Keratinocyte (primary cell): ENCODE measurements at regions not wholly inside any gene's neighbourhood (a gene's known extent, or its start where the extent isn't known, plus 50 kb on each side); places are given as distances from the start of the nearest gene placed in this dataset.

ENCODE experiments used
- DNase-seq: peaks from one replicate; pipeline ENCODE4 v3.0.0-alpha.2; 2011; ENCODE audit warnings: low read depth, missing footprints, low spot score
- FAIRE-seq: peaks from 2 replicates; lab custom pipeline; 2011; peaks lifted over from hg19 to GRCh38; lab: Jason Lieb, UNC
- H2AFZ ChIP-seq: 2 replicates; pipeline ENCODE4 v1.6.0; 2012; ENCODE audit warnings: low read length, control low read depth, inconsistent platforms; ENCODE audit not compliant: control insufficient read depth
- H3K27ac ChIP-seq: 2 replicates; pipeline ENCODE4 v1.5.1; 2011; ENCODE audit warnings: low read length; ENCODE audit not compliant: control insufficient read depth, insufficient read depth
- H3K27me3 ChIP-seq: 3 replicates; pipeline ENCODE4 v1.6.0; 2011; ENCODE audit warnings: low read length; ENCODE audit not compliant: control insufficient read depth, insufficient read depth; ENCODE audit errors: extremely low read depth
- H3K36me3 ChIP-seq, 2 experiments: 2 replicates in 1 of 2; 3 replicates in 1 of 2; pipeline ENCODE4 v1.5.1; 2011; ENCODE audit warnings: low read length in 2 of 2, mild to moderate bottlenecking in 1 of 2; ENCODE audit not compliant: control insufficient read depth in 2 of 2, insufficient read depth in 2 of 2; ENCODE audit errors: extremely low read depth in 1 of 2
- H3K4me1 ChIP-seq: 3 replicates; pipeline ENCODE4 v1.5.1; 2011; ENCODE audit warnings: low read length; ENCODE audit not compliant: control insufficient read depth, insufficient read depth; ENCODE audit errors: extremely low read depth
- H3K4me2 ChIP-seq: 3 replicates; pipeline ENCODE4 v1.6.0; 2011; ENCODE audit warnings: low read depth, low read length; ENCODE audit not compliant: control insufficient read depth, insufficient read depth; ENCODE audit errors: extremely low read depth
- H3K4me3 ChIP-seq, 3 experiments: fragments of 200-600 bp in 1 of 3; sonication (generic) in 1 of 3; 2 replicates in 2 of 3; 3 replicates in 1 of 3; pipeline ENCODE4 v1.5.1; 2011 to 2016; ENCODE audit warnings: low read length in 3 of 3, mild to moderate bottlenecking in 3 of 3, control low read depth in 2 of 3, inconsistent platforms in 1 of 3, low read depth in 1 of 3, mixed read lengths in 1 of 3, mixed run types in 1 of 3, moderate library complexity in 1 of 3; ENCODE audit not compliant: control insufficient read depth in 2 of 3, insufficient read depth in 2 of 3; ENCODE audit errors: extremely low read depth in 1 of 3
- H3K79me2 ChIP-seq: 2 replicates; pipeline ENCODE4 v1.6.0; 2012; ENCODE audit warnings: low read length; ENCODE audit not compliant: control insufficient read depth, insufficient read depth
- H3K9ac ChIP-seq: 3 replicates; pipeline ENCODE4 v1.6.0; 2011; ENCODE audit warnings: low read length; ENCODE audit not compliant: control insufficient read depth, insufficient read depth; ENCODE audit errors: extremely low read depth
- H3K9me1 ChIP-seq: 3 replicates; pipeline ENCODE4 v1.6.0; 2011; ENCODE audit warnings: low read length; ENCODE audit not compliant: control insufficient read depth, insufficient read depth; ENCODE audit errors: extremely low read depth
- H3K9me3 ChIP-seq: 2 replicates; pipeline ENCODE4 v1.5.1; 2012; ENCODE audit warnings: low read depth, low read length; ENCODE audit not compliant: control insufficient read depth
- H4K20me1 ChIP-seq: 3 replicates; pipeline ENCODE4 v1.6.0; 2011; ENCODE audit warnings: low read length; ENCODE audit not compliant: control insufficient read depth, insufficient read depth; ENCODE audit errors: extremely low read depth
- EZH2 ChIP-seq: IDR thresholded peaks from one replicate; pipeline ENCODE4 v1.6.1; 2012; ENCODE audit warnings: inconsistent platforms, mild to moderate bottlenecking, low read length, moderate library complexity
- dilution Hi-C: fragments of 300-500 bp; cut with MboI; formaldehyde crosslinking; loops from one replicate; pipeline ENCODE4 v1.7.0; 2020; ENCODE audit warnings: low sequenced_read_pairs; ENCODE audit not compliant: extremely low pct_ligation_motif_present
- TF ChIP-seq, protein P1 (sequence below), 3 experiments: IDR thresholded peaks in 1 of 3; conservative IDR thresholded peaks in 1 of 3; optimal IDR thresholded peaks in 1 of 3; 2 replicates in 2 of 3; 3 replicates in 1 of 3; pipeline versions ENCODE3 to v1.5.1; 2011; ENCODE audit warnings: low read length in 3 of 3, mild to moderate bottlenecking in 3 of 3, moderate library complexity in 2 of 3, control low read depth in 1 of 3, inconsistent platforms in 1 of 3; ENCODE audit not compliant: insufficient read depth in 2 of 3; ENCODE audit errors: extremely low read depth in 1 of 3

DNA sequence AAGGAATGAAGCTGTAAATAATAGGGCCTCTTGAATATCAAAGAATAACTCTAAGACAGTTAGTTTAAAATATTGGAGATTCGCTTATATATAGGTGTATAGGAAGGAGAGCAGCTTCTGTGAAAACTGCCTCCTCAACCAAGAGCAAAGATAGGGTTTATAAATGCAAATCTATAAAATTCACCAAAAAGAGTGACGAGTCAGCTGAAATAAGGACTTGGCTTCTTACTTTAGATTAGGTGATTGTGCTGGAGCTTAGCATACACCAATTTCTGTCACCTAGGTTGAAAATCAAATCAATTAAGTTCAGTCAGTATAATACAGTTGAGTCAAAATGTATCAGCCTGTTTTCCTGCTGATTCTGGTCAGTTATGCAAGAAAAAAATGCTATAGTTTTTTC lies 113.8 kb upstream of the SGCE start:
- Histone ChIP-seq H3K79me2 (no peaks in the 10 kb centered on the region), H3K9ac (no peak overlapping the region), H3K4me3 (no peak overlapping the region), H3K27ac (no peak overlapping the region), H3K9me3 (no peaks in the 10 kb centered on the region), H3K4me1 (no peaks in the 10 kb centered on the region), H3K36me3 (no peaks in the 10 kb centered on the region), H3K27me3 (no peaks in the 10 kb centered on the region), H3K4me2 (no peak overlapping the region), H4K20me1 (no peaks in the 10 kb centered on the region), H2AFZ (no peak overlapping the region), H3K9me1 (no peaks in the 10 kb centered on the region)
- dilution Hi-C loops, result no loop called here
- no peak for FAIRE-seq
- TF ChIP-seq, protein P1, sequence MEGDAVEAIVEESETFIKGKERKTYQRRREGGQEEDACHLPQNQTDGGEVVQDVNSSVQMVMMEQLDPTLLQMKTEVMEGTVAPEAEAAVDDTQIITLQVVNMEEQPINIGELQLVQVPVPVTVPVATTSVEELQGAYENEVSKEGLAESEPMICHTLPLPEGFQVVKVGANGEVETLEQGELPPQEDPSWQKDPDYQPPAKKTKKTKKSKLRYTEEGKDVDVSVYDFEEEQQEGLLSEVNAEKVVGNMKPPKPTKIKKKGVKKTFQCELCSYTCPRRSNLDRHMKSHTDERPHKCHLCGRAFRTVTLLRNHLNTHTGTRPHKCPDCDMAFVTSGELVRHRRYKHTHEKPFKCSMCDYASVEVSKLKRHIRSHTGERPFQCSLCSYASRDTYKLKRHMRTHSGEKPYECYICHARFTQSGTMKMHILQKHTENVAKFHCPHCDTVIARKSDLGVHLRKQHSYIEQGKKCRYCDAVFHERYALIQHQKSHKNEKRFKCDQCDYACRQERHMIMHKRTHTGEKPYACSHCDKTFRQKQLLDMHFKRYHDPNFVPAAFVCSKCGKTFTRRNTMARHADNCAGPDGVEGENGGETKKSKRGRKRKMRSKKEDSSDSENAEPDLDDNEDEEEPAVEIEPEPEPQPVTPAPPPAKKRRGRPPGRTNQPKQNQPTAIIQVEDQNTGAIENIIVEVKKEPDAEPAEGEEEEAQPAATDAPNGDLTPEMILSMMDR (optimal IDR thresholded peaks at IDR 0.05 in 1 of 3, IDR thresholded peaks at IDR 0.05 in 1 of 3, conservative IDR thresholded peaks at IDR 0.05 in 1 of 3; ENCODE audit: extremely low read depth in 1 of 3, insufficient read depth in 2 of 3, low read length in 3 of 3), result no peak
- no peak for TF ChIP-seq EZH2
- no peak for DNase-seq

DNA sequence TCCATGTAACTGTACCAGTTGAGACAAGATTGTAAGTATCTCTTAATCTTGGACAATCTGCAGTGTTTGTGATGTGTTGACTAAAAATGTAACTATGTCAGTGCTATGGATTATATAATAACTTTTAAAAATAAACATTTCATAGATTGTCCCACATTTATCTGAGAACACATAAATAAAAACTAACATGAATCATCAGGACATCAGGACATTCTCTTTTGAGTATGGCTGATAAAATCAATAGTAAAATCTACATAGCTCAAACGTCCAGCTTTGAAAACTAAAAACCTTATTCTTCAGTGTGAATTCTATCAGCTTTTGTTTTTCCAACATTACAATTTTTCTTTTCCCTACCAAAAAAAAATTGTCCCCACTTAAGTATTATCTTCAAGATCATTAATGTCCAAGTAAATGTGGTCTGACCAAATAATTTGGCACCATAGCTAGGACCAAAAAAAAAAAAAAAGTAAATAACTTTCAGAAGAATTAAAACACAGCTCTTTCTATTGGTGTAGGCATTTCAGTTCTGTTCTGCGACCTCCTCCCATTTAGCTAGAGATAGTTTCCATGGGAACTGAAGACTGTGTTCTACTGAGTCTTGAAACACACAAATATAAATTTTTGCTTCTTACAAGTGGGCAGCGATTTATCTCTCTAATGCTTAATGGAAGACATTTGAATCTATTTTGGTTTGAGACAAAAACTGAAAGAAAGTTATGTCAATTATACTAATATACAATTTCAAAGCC lies 123.0 kb upstream of the SGCE start:
- no peaks in the 10 kb centered on the region for H3K79me2 ChIP-seq
- H3K36me3 ChIP-seq, result no peaks in the 10 kb centered on the region
- H3K27me3 ChIP-seq, result no peaks in the 10 kb centered on the region
- dilution Hi-C loops, result no loop called here
- no peak overlapping the region for H3K4me2 ChIP-seq
- no peaks in the 10 kb centered on the region for H3K9me1 ChIP-seq
- no peaks in the 10 kb centered on the region for H3K4me1 ChIP-seq
- H3K27ac ChIP-seq, result no peak overlapping the region
- DNase-seq (no peak), FAIRE-seq (no peak)
- H3K9ac ChIP-seq, result no peak overlapping the region
- H4K20me1 ChIP-seq, result no peaks in the 10 kb centered on the region
- TF ChIP-seq, protein P1 (optimal IDR thresholded peaks at IDR 0.05 in 1 of 3, IDR thresholded peaks at IDR 0.05 in 1 of 3, conservative IDR thresholded peaks at IDR 0.05 in 1 of 3; ENCODE audit: extremely low read depth in 1 of 3, insufficient read depth in 2 of 3, low read length in 3 of 3), result no peak
- no peak for TF ChIP-seq EZH2
- no peak overlapping the region for H2AFZ ChIP-seq
- no peak overlapping the region for H3K4me3 ChIP-seq
- no peaks in the 10 kb centered on the region for H3K9me3 ChIP-seq
